MM.1S (cell line): ENCODE measurements at regions not wholly inside any gene's neighbourhood (a gene's known extent, or its start where the extent isn't known, plus 50 kb on each side); places are given as distances from the start of the nearest gene placed in this dataset.

Experiments used
- DNase-seq: peaks from one replicate; pipeline ENCODE4 v3.0.0-alpha.2; 2015
- H2AFZ ChIP-seq: fragments of 300-600 bp; sonication (generic); 2 replicates; pipeline ENCODE4 v1.6.0; 2016; ENCODE audit warnings: antibody characterized with exemption, low read length
- H3F3A ChIP-seq: fragments of 300-600 bp; sonication (generic); 2 replicates; pipeline ENCODE4 v1.6.1; 2016; ENCODE audit warnings: mild to moderate bottlenecking, antibody characterized with exemption, low read length, moderate library complexity, mixed read lengths; ENCODE audit not compliant: insufficient read depth
- H3K27ac ChIP-seq: fragments of 300-600 bp; sonication (generic); 2 replicates; pipeline ENCODE4 v1.5.1; 2016; ENCODE audit warnings: mild to moderate bottlenecking, low read length
- H3K27me3 ChIP-seq: fragments of 300-600 bp; sonication (generic); replicated peaks from 2 replicates; pipeline ENCODE4 v1.6.0; 2016; ENCODE audit warnings: low read length; ENCODE audit not compliant: insufficient read depth
- H3K36me3 ChIP-seq: fragments of 300-600 bp; sonication (generic); replicated peaks from 2 replicates; pipeline ENCODE4 v1.6.1; 2016; ENCODE audit warnings: mild to moderate bottlenecking, low read length, mixed read lengths; ENCODE audit not compliant: insufficient read depth
- H3K4me1 ChIP-seq: fragments of 300-600 bp; sonication (generic); 2 replicates; pipeline ENCODE4 v1.6.1; 2016; ENCODE audit warnings: low read length, mixed read lengths
- H3K4me2 ChIP-seq: fragments of 300-600 bp; sonication (generic); 2 replicates; pipeline ENCODE4 v1.6.0; 2016; ENCODE audit warnings: low read depth, low read length
- H3K4me3 ChIP-seq: fragments of 300-600 bp; sonication (generic); 2 replicates; pipeline ENCODE4 v1.5.1; 2016; ENCODE audit warnings: low read length, mixed read lengths
- H3K79me2 ChIP-seq: fragments of 300-600 bp; sonication (generic); 2 replicates; pipeline ENCODE4 v1.6.1; 2016; ENCODE audit warnings: mixed run types, low read length, mixed read lengths
- H3K9ac ChIP-seq: fragments of 300-600 bp; sonication (generic); 2 replicates; pipeline ENCODE4 v1.6.1; 2016; ENCODE audit warnings: low read length, mixed read lengths
- H3K9me2 ChIP-seq: fragments of 300-600 bp; sonication (generic); replicated peaks from 2 replicates; pipeline ENCODE4 v1.6.1; 2016; ENCODE audit warnings: mild to moderate bottlenecking, low read length, mixed read lengths; ENCODE audit not compliant: insufficient read depth
- H3K9me3 ChIP-seq: fragments of 300-600 bp; sonication (generic); replicated peaks from 2 replicates; pipeline ENCODE4 v1.6.1; 2016; ENCODE audit warnings: mild to moderate bottlenecking, low read length, mixed read lengths; ENCODE audit not compliant: insufficient read depth
- H4K20me1 ChIP-seq: fragments of 300-600 bp; sonication (generic); 2 replicates; pipeline ENCODE4 v1.6.1; 2016; ENCODE audit warnings: mild to moderate bottlenecking, low read length, moderate library complexity, mixed read lengths; ENCODE audit not compliant: insufficient read depth
- CTCF ChIP-seq: fragments of 300-600 bp; sonication (generic); IDR thresholded peaks from 2 replicates; pipeline ENCODE4 v1.5.1; 2016; ENCODE audit warnings: antibody characterized with exemption, low read length, mixed read lengths
- EZH2 ChIP-seq: fragments of 300-600 bp; sonication (generic); optimal IDR thresholded peaks from 2 replicates; pipeline ENCODE3; 2017; ENCODE audit warnings: low read depth, mild to moderate bottlenecking, antibody characterized with exemption, low read length, mixed read lengths
- EZH2phosphoT487 ChIP-seq: fragments of 300-600 bp; sonication (generic); IDR thresholded peaks from 2 replicates; pipeline ENCODE4 v1.6.1; 2018; ENCODE audit warnings: antibody characterized with exemption, low read length

GRCh38 chr10:3478632-3479240, 306.2 kb upstream of the PITRM1 start:
- H3K27ac ChIP-seq = no peak overlapping the region
- no peak for TF ChIP-seq EZH2phosphoT487
- TF ChIP-seq EZH2 = no peak
- TF ChIP-seq CTCF = no peak
- H3F3A ChIP-seq = no peaks in the 10 kb centered on the region
- H3K4me2 ChIP-seq = no peak overlapping the region
- no peaks in the 10 kb centered on the region for H4K20me1 ChIP-seq
- no peaks in the 10 kb centered on the region for H3K79me2 ChIP-seq
- no peaks in the 10 kb centered on the region for H3K36me3 ChIP-seq
- H3K9me2 ChIP-seq = no peaks in the 10 kb centered on the region
- H3K9ac ChIP-seq = no peak overlapping the region
- H3K27me3 ChIP-seq = no peaks in the 10 kb centered on the region
- no peaks in the 10 kb centered on the region for H3K9me3 ChIP-seq
- H3K4me1 ChIP-seq = no peaks in the 10 kb centered on the region; the same call in 1 of the 2 replicates
- DNase-seq = no peak
- no peak overlapping the region for H2AFZ ChIP-seq
- H3K4me3 ChIP-seq = no peak overlapping the region

- no peaks in the 10 kb centered on the region for H3K36me3 ChIP-seq
- H3K27ac ChIP-seq = no peak overlapping the region
- no peaks in the 10 kb centered on the region; the same call in 1 of the 2 replicates for H3K4me1 ChIP-seq
- TF ChIP-seq EZH2 (no peak), EZH2phosphoT487 (no peak), CTCF (no peak)
- H2AFZ ChIP-seq = no peak overlapping the region
- H3K9me3 ChIP-seq = no peaks in the 10 kb centered on the region
- no peaks in the 10 kb centered on the region for H3F3A ChIP-seq
- no peaks in the 10 kb centered on the region for H3K9me2 ChIP-seq
- no peak overlapping the region for H3K4me3 ChIP-seq
- H3K9ac ChIP-seq = no peak overlapping the region
- H3K27me3 ChIP-seq = no peaks in the 10 kb centered on the region
- H3K4me2 ChIP-seq = no peak overlapping the region
- H4K20me1 ChIP-seq = no peaks in the 10 kb centered on the region
- DNase-seq = no peak
- H3K79me2 ChIP-seq = no peaks in the 10 kb centered on the region
Observed at GRCh38 chr10:3478153-3478552, 305.6 kb upstream of the PITRM1 start.

GRCh38 chr10:3477683-3478082, 305.1 kb upstream of the PITRM1 start:
- no peak for DNase-seq
- Histone ChIP-seq H3F3A (no peaks in the 10 kb centered on the region), H3K36me3 (no peaks in the 10 kb centered on the region), H3K4me2 (no peak overlapping the region), H2AFZ (no peak overlapping the region), H3K27me3 (no peaks in the 10 kb centered on the region), H3K9me3 (no peaks in the 10 kb centered on the region), H3K4me3 (no peak overlapping the region), H3K9me2 (no peaks in the 10 kb centered on the region), H3K79me2 (no peaks in the 10 kb centered on the region), H3K27ac (no peak overlapping the region), H3K9ac (no peak overlapping the region), H3K4me1 (no peaks in the 10 kb centered on the region; the same call in 1 of the 2 replicates), H4K20me1 (no peaks in the 10 kb centered on the region)
- TF ChIP-seq CTCF = no peak
- no peak for TF ChIP-seq EZH2phosphoT487
- no peak for TF ChIP-seq EZH2
